ENCODE measurements at regions not wholly inside any gene's neighbourhood (a gene's known extent, or its start where the extent isn't known, plus 50 kb on each side); places are given as distances from the start of the nearest gene placed in this dataset.

DNA sequence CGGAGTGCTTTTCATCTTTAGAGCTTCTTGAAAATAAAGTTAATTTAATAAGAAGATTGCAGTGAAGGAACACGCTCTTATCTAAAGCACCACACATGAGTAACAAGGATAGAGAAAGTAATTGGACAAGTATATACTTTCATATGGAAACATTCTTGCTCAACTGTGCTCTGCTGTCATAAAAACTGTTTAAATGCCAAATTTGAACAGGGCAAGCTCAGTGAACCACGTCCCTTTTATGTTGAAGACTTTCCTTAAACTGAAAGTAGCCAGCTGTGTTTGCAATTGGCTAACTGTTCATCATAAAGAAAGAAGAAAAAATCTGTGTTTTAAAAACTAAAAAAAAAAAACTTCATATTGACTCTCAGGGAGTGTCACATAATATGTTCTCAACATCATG lies 1610.7 kb upstream of the C9orf72 start:
- H3K4me2 ChIP-seq (ENCODE audit: insufficient read depth in 1 of 2, low read depth in 2 of 2, low read length in 2 of 2) = no peak overlapping the region
- H3K18ac ChIP-seq (ENCODE audit: extremely low read depth, low read length) = no peak overlapping the region
- H3K23me2 ChIP-seq (ENCODE audit: low read depth, low read length) = no peaks in the 10 kb centered on the region
- H3K56ac ChIP-seq (replicated peaks; ENCODE audit: insufficient read length, low read depth, low read length) = no peak overlapping the region
- no peak overlapping the region for H3K27ac ChIP-seq (ENCODE audit: low read depth, low read length)
- H2AK5ac ChIP-seq (ENCODE audit: low read depth, low read length) = no peak overlapping the region
- no peak overlapping the region for H3K23ac ChIP-seq (ENCODE audit: insufficient read length)
- no peak overlapping the region for H3K4ac ChIP-seq (replicated peaks; ENCODE audit: insufficient read length, low read depth, low read length)
- no peaks in the 10 kb centered on the region for H3K36me3 ChIP-seq (ENCODE audit: control insufficient read depth in 2 of 4, insufficient read depth in 4 of 4, low read length in 3 of 4)
- FAIRE-seq (no peak), DNase-seq (ENCODE audit: low read depth in 1 of 2, low spot score in 2 of 2) (no peak)
- H2BK15ac ChIP-seq (ENCODE audit: low read length) = no peak overlapping the region
- ChIA-PET POLR2A (ENCODE audit: partially characterized antibody) (no interaction called here), CTCF (ENCODE audit: partially characterized antibody) (no interaction called here)
- WGBS, 2 experiments (ENCODE audit: extremely low coverage in 1 of 2, insufficient coverage in 1 of 2, insufficient read length in 1 of 2, insufficient replicate concordance in 2 of 2, low coverage in 1 of 2, low lambda C conversion rate in 2 of 2, missing lambda C conversion rate in 1 of 2) = 89% methylated on average over 3 of the region's 3 CpGs; no CpG with 5 or more reads in 1 of the 2 experiments
- H3K14ac ChIP-seq (ENCODE audit: insufficient read length) = no peak overlapping the region
- H3K4me3 ChIP-seq (ENCODE audit: extremely low read depth in 1 of 4, insufficient read depth in 2 of 4, low read depth in 3 of 4, low read length in 4 of 4) = no peak overlapping the region
- H2BK120ac ChIP-seq (replicated peaks; ENCODE audit: low read depth, low read length) = no peak overlapping the region
- H2BK12ac ChIP-seq (ENCODE audit: low read depth, low read length) = no peak overlapping the region
- TF ChIP-seq FOSL1 (IDR thresholded peaks at IDR 0.05; ENCODE audit: insufficient read depth, low read depth, low read length) (no peak), EGR1 (IDR thresholded peaks at IDR 0.05; ENCODE audit: borderline replicate concordance, low read depth, low read length) (no peak), RXRA (IDR thresholded peaks at IDR 0.05; ENCODE audit: insufficient read depth, low read depth, low read length) (no peak), E2F6 (IDR thresholded peaks at IDR 0.05) (no peak), TAF7 (optimal IDR thresholded peaks at IDR 0.05; ENCODE audit: borderline replicate concordance, low read depth, low read length) (no peak), KDM4A (IDR thresholded peaks at IDR 0.05; ENCODE audit: low read depth, low read length, severe bottlenecking) (no peak), NRF1 (IDR thresholded peaks at IDR 0.05; ENCODE audit: low read depth, low read length) (no peak), BACH1 (IDR thresholded peaks at IDR 0.05; ENCODE audit: low read length) (no peak)
- H3K27me3 ChIP-seq (replicated peaks in 1 of 4; ENCODE audit: control insufficient read depth in 3 of 4, extremely low read depth in 1 of 4, insufficient read depth in 3 of 4, low read length in 3 of 4) = no peaks in the 10 kb centered on the region
- H4K20me1 ChIP-seq (replicated peaks in 1 of 2; ENCODE audit: control insufficient read depth in 1 of 2, insufficient read depth in 2 of 2, low read length in 2 of 2) = no peaks in the 10 kb centered on the region
- H4K8ac ChIP-seq (ENCODE audit: extremely low read depth, insufficient read depth, low read length) = no peak overlapping the region
- no peak overlapping the region for H4K91ac ChIP-seq (replicated peaks; ENCODE audit: insufficient read length, low read length)
- no peak overlapping the region for H2AFZ ChIP-seq (ENCODE audit: low read length)
- no peak overlapping the region for H2BK20ac ChIP-seq (ENCODE audit: low read length)
- H3K4me1 ChIP-seq (replicated peaks in 1 of 4; ENCODE audit: control insufficient read depth in 3 of 4, insufficient read depth in 4 of 4, low read length in 3 of 4) = peaks cover 0 to 3% (median 0%) of the 10 kb centered on the region in 4 experiments; a peak in 3 of 7 replicates
- H4K5ac ChIP-seq (ENCODE audit: insufficient read length, low read depth, low read length) = no peak overlapping the region
- H3K79me2 ChIP-seq (ENCODE audit: control insufficient read depth in 1 of 2, insufficient read depth in 2 of 2, low read length in 2 of 2) = peaks cover 0 to 9% of the 10 kb centered on the region in 2 experiments; a peak in 1 of 4 replicates
- no peaks in the 10 kb centered on the region for H3K79me1 ChIP-seq (ENCODE audit: low read depth, low read length)
- H3K9ac ChIP-seq (replicated peaks in 1 of 4; ENCODE audit: extremely low read depth in 1 of 4, low read depth in 3 of 4, low read length in 3 of 4) = no peak overlapping the region
- no peak overlapping the region for H2BK5ac ChIP-seq (ENCODE audit: low read depth, low read length)
- H3K9me3 ChIP-seq (ENCODE audit: insufficient read depth in 2 of 2, low read depth in 1 of 2, low read length in 1 of 2) = no peaks in the 10 kb centered on the region
